Heart right ventricle (tissue), 16 donors: ENCODE measurements at regions not wholly inside any gene's neighbourhood (a gene's known extent, or its start where the extent isn't known, plus 50 kb on each side); places are given as distances from the start of the nearest gene placed in this dataset.

Experiments used
- ATAC-seq, 8 donors: fragments of 200-7000 bp; cut with Tn5 transposase; one replicate each; pipeline ENCODE4 v1.9.1; 2020; ENCODE audit warnings: mild to moderate bottlenecking in 8 of 8, moderate library complexity in 8 of 8, moderate number of reproducible peaks in 1 of 8
- DNase-seq, 2 donors: peaks; one replicate each; pipeline ENCODE4 v3.0.0-alpha.2; 2020
- H3K27ac ChIP-seq, 10 donors: fragments of 200-600 bp; sonication (generic) in 2 of 10; one replicate each; pipeline versions ENCODE4 v1.5.0 to v1.8.0; 2020 to 2022; ENCODE audit warnings: mild to moderate bottlenecking in 3 of 10
- H3K27me3 ChIP-seq, 7 donors: fragments of 200-600 bp; one replicate each; pipeline ENCODE4 v1.8.0; 2021 to 2022; ENCODE audit warnings: mild to moderate bottlenecking in 2 of 7
- H3K36me3 ChIP-seq, 9 donors: fragments of 200-600 bp; sonication (generic) in 1 of 9; one replicate each; pipeline versions ENCODE4 v1.5.0 to v1.8.0; 2020 to 2022; ENCODE audit warnings: mild to moderate bottlenecking in 2 of 9
- H3K4me1 ChIP-seq, 9 donors: fragments of 200-600 bp; sonication (generic) in 1 of 9; one replicate each; pipeline versions ENCODE4 v1.5.0 to v1.8.0; 2020 to 2022; ENCODE audit warnings: mild to moderate bottlenecking in 4 of 9
- H3K4me3 ChIP-seq, 10 donors: fragments of 200-600 bp; sonication (generic) in 2 of 10; one replicate each; pipeline versions ENCODE4 v1.5.0 to v1.8.0; 2020 to 2022; ENCODE audit warnings: mild to moderate bottlenecking in 7 of 10, moderate library complexity in 2 of 10
- H3K9me3 ChIP-seq, 11 donors: fragments of 200-600 bp in 10 of 11; sonication (generic) in 2 of 11; one replicate each; pipeline versions ENCODE4 v1.5.0 to v1.8.0; 2013 to 2022; ENCODE audit warnings: mild to moderate bottlenecking in 2 of 11, control low read depth in 1 of 11, moderate library complexity in 1 of 11
- WGBS, 2 donors: extraction: QIAGEN DNeasy Blood & Tissue Kit; methylation state at CpG; one replicate each; pipeline ENCODE4 v1.1.7; 2013; ENCODE audit warnings: inconsistent platforms in 1 of 2; 5-methylcytosine and 5-hydroxymethylcytosine counted together
- intact Hi-C, 10 donors: fragments of 100-400 bp; cut with DNase I; formaldehyde crosslinking; loops; one replicate each; pipeline versions ENCODE4 v1.11.1 to v1.14.2; 2022
- TF ChIP-seq, protein P1 (sequence below), 9 donors: fragments of 200-600 bp; sonication (generic) in 2 of 9; IDR thresholded peaks; one replicate each; pipeline versions ENCODE4 v1.5.0 to v1.8.0; 2021 to 2022; ENCODE audit warnings: antibody characterized with exemption in 9 of 9, mild to moderate bottlenecking in 5 of 9, moderate library complexity in 1 of 9
- donor health status: Arrhythmogenic right ventricular cardiomyopathy.
- donor health status: ischemic (EF 13 %, LVEDD 7.1; RV severe dilation, severe dysfunction).
- donor health status: healthy with polysubstance abuse.
- donor health status: DM: no; HTN: yes; CAD: no.
- donor health status: DM: no; HTN: no; CAD: no.
- donor health status: ischemic (EF 25% LVEDD 6.9; RV normal size, moderate dysfunction).
- donor health status: ischemic (EF 25% LVEDD 5.7; RV mildly dilated, moderate dysfunction).
- donor health status: healthy.
- donor health status: DM: yes; HTN: yes; CAD: no.
- donor health status: Ischemic cardiomyopathy.
- donor health status: ischemic (EF 35%, LVEDD 5.7; RV mildly dilated, moderate dysfunction).
- donor health status: nonischemic (EF 11% LVEDD 7.7; RV severe dilation, severe dysfunction).
- donor health status: DM: yes; HTN: yes; CAD: no.
- donor health status: PGD.
- donor health status: ischemic (EF 29% LVEDD 5.4; RV normal size, mild dysfunction).
- donor health status: nonischemic (EF 23%, LVEDD 6.1; RV moderate dilation, normal function).

DNA sequence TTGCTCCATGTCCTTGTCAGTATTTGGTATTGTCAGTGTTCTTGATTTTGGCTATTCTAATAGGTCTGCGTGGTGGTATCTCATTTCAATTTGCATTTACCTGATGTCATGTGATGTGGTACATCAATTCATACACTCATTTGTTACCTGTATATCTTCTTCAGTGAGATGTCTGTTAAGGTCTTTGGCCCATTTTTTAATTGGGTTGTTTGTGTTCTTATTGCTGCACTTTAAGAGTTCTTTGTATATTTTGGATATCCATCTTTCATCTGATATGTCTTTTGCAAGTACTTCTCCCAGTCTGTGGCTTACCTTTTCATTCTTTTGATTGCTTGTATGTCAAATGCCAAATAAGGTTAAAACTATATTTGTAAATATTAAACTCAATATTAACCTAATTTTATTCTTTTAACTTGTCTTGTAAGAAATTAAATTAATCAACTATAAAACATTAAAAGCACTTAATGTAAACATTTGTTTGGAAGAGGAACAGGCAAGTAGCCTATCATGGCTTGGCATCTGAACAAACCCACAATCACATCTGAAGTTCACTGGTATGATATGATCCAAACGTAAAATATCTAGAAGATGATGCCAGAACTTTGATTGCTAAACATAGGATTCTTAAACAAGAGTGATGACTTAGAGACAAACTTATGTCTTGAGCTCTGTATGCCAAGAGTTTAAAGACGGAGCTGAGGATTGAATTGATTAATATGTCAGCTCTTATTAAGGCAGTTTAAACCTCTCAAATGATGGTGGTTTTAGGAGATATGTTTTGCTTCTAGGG lies 587.3 kb downstream of the ANXA1 start:
- intact Hi-C loops = no loop called here
- Histone ChIP-seq H3K4me1 (no peaks in the 10 kb centered on the region), H3K9me3 (no peaks in the 10 kb centered on the region), H3K36me3 (no peaks in the 10 kb centered on the region), H3K4me3 (no peak overlapping the region), H3K27me3 (no peaks in the 10 kb centered on the region), H3K27ac (no peak overlapping the region)
- no peak for DNase-seq
- TF ChIP-seq, protein P1, sequence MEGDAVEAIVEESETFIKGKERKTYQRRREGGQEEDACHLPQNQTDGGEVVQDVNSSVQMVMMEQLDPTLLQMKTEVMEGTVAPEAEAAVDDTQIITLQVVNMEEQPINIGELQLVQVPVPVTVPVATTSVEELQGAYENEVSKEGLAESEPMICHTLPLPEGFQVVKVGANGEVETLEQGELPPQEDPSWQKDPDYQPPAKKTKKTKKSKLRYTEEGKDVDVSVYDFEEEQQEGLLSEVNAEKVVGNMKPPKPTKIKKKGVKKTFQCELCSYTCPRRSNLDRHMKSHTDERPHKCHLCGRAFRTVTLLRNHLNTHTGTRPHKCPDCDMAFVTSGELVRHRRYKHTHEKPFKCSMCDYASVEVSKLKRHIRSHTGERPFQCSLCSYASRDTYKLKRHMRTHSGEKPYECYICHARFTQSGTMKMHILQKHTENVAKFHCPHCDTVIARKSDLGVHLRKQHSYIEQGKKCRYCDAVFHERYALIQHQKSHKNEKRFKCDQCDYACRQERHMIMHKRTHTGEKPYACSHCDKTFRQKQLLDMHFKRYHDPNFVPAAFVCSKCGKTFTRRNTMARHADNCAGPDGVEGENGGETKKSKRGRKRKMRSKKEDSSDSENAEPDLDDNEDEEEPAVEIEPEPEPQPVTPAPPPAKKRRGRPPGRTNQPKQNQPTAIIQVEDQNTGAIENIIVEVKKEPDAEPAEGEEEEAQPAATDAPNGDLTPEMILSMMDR (IDR thresholded peaks at IDR 0.05) = no peak
- ATAC-seq = no peak
- 66 to 68% methylated on average over 3 of the region's 3 CpGs for WGBS, 2 donors

DNA sequence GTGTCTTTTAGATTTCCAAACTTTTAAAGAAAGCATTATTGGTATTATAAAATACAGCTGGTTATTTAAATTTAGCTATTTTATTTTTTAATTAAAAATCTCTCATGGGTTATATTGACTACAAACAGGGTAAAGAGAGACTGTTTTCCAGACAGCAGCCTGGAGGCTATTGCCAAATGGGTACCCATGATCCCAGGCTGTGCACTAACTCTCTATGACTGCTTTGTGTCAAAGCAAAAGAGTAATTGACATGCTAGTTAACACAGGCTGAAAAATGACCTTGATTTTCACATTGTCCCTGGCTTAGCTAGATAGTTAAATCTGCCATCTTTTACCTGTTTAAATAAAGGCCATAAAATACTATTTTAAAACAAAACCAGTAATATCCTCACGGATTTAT lies 589.7 kb downstream of the ANXA1 start:
- no peaks in the 10 kb centered on the region for H3K36me3 ChIP-seq
- no peak overlapping the region for H3K27ac ChIP-seq
- H3K9me3 ChIP-seq = peaks cover 0 to 12% (median 0%) of the 10 kb centered on the region in 11 donors
- no peak for ATAC-seq
- no peaks in the 10 kb centered on the region for H3K27me3 ChIP-seq
- no peak for DNase-seq
- no peaks in the 10 kb centered on the region for H3K4me1 ChIP-seq
- 56 to 79% methylated on average over 1 of the region's 1 CpG for WGBS, 2 donors
- no peak overlapping the region for H3K4me3 ChIP-seq
- TF ChIP-seq, protein P1 (IDR thresholded peaks at IDR 0.05) = no peak
- intact Hi-C loops = no loop called here

DNA sequence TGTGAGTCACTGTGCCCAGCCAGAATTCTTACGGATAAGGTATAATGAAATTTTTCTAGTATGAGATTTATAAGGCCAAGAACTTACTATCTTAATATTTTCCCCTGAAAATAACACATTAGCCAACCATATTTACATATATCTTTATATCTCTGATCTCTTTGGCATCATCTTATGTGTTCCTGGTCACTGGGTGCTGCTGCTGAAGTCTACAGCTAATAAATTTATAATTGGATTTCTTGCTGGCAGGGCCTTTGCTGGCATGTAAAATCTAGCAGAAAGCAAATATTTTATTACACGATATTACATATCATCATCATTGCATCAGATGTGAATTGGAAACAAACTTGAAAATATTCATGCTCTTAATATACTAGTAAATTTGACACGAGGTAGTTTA lies 590.7 kb downstream of the ANXA1 start:
- Histone ChIP-seq H3K4me1 (no peaks in the 10 kb centered on the region), H3K27ac (no peak overlapping the region), H3K27me3 (no peaks in the 10 kb centered on the region), H3K36me3 (no peaks in the 10 kb centered on the region), H3K9me3 (peaks cover 0 to 15% (median 0%) of the 10 kb centered on the region in 11 donors), H3K4me3 (no peak overlapping the region)
- TF ChIP-seq, protein P1 (IDR thresholded peaks at IDR 0.05) = no peak
- ATAC-seq (no peak), DNase-seq (no peak)
- intact Hi-C loops = no loop called here
- 75 to 86% methylated on average over 3 of the region's 3 CpGs for WGBS, 2 donors

DNA sequence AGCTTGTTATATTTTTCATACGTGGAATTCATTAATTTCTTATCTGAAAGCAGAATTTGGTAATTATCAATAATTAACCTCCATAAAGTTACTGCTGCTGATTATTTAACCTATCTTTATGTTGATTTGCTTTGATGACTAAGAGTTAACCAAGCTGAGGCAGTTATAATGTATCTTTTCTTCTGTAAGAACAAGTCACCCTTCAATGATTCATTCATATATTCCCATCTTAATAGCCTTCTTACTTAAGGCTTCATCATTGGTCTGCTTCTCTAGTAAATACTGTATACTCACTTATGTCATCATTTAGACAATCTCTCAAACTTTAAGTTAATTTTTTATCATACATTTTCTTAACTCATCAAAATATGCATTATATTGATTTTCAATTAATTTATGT lies 592.2 kb downstream of the ANXA1 start:
- ATAC-seq (no peak), DNase-seq (no peak)
- no peaks in the 10 kb centered on the region for H3K4me1 ChIP-seq
- 65 to 68% methylated on average over 1 of the region's 1 CpG for WGBS, 2 donors
- H3K36me3 ChIP-seq = no peaks in the 10 kb centered on the region
- no peak overlapping the region for H3K27ac ChIP-seq
- H3K4me3 ChIP-seq = no peak overlapping the region
- intact Hi-C loops = no loop called here
- no peaks in the 10 kb centered on the region for H3K27me3 ChIP-seq
- H3K9me3 ChIP-seq = peaks cover 0 to 15% (median 0%) of the 10 kb centered on the region in 11 donors
- TF ChIP-seq, protein P1 (IDR thresholded peaks at IDR 0.05) = no peak
